ENCODE measurements at regions not wholly inside any gene's neighbourhood (a gene's known extent, or its start where the extent isn't known, plus 50 kb on each side); places are given as distances from the start of the nearest gene placed in this dataset.
"Not testable (repeated sequence)": the region's sequence is repeated elsewhere in the genome, so short reads cannot be mapped to it uniquely, and the experiment has no call there.

DNA sequence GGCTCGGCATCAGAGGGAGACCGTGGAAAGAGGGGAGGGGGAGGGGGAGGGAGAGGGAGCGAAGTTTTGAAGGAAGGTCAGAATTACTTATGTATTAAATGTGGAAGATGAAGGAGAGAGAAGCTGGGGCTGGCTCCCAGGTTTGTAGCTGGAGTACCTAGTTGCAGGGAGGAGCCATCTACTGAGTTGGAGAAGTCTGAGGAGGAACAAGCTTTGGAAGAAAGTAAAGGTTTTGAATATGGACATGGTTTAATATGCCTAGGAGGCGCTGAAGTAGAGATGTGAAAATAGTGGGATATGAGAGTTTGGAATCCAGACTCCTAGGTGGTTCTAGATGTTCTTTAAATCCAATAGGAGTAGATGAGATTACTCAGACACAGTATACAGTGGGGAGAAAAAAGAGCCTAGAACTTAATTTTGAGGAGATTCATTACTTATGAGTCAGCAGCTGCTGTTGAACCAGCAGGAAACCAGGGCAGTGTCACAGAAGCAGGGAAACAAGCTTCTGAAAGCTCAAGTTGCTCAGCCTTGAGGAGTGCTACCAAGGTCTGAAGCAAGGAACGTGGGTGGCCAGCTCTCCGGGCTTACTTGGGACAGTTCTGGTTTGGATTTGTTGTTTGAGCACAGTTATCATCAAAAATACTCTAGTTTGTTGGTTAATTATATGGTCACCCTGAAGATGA lies 149.3 kb downstream of the UTRN start:
- no peaks in the 10 kb centered on the region for H3K4me1 ChIP-seq
- H3K36me3 ChIP-seq, result no peaks in the 10 kb centered on the region
- intact Hi-C loops (cut with DNase I; ENCODE audit: low total_unique reads), result no loop called here
- H3K9me3 ChIP-seq, result no peaks in the 10 kb centered on the region
- H3K27ac ChIP-seq, result no peak overlapping the region
- TF ChIP-seq, protein P1, sequence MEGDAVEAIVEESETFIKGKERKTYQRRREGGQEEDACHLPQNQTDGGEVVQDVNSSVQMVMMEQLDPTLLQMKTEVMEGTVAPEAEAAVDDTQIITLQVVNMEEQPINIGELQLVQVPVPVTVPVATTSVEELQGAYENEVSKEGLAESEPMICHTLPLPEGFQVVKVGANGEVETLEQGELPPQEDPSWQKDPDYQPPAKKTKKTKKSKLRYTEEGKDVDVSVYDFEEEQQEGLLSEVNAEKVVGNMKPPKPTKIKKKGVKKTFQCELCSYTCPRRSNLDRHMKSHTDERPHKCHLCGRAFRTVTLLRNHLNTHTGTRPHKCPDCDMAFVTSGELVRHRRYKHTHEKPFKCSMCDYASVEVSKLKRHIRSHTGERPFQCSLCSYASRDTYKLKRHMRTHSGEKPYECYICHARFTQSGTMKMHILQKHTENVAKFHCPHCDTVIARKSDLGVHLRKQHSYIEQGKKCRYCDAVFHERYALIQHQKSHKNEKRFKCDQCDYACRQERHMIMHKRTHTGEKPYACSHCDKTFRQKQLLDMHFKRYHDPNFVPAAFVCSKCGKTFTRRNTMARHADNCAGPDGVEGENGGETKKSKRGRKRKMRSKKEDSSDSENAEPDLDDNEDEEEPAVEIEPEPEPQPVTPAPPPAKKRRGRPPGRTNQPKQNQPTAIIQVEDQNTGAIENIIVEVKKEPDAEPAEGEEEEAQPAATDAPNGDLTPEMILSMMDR (IDR thresholded peaks at IDR 0.05), result no peak
- no peak for TF ChIP-seq POLR2A (IDR thresholded peaks at IDR 0.05)
- no peaks in the 10 kb centered on the region for H3K27me3 ChIP-seq
- no peak for DNase-seq
- no peak overlapping the region for H3K4me3 ChIP-seq

DNA sequence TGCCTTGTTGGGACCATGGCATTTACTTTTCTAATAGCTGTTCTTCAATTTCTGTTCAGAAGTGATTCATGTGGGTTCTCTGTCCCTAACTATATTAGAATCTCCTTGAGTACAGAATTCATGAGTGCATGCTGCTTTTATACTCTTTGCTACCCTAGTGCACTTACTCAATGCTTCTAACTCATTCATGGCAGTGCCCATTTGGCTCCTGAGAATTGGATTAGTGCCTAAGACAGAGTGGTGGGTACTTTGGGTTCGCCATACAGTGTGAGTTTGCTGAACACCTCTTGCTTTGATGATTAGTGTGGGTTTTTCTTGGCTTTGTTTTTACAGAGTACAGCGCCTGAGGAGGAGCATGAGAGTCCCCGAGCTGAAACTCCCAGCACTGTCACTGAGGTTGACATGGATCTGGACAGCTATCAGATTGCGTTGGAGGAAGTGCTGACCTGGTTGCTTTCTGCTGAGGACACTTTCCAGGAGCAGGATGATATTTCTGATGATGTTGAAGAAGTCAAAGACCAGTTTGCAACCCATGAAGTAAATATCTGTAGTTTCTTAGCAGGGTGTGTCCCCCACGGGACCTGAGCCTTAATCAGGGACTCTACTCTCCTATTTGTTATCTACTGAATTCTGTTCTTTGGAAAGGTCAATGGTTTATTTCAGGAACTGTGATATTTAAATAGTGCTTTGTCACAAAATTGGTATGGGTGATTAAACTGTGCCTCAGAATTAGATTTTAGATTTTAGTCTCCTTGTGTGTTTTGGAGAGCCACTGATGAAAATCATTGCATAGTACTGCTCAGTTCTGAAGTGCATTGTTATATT lies 150.7 kb downstream of the UTRN start:
- TF ChIP-seq, protein P1 (IDR thresholded peaks at IDR 0.05), result no peak
- TF ChIP-seq POLR2A (IDR thresholded peaks at IDR 0.05), result no peak
- Histone ChIP-seq H3K4me3 (no peak overlapping the region), H3K27me3 (no peaks in the 10 kb centered on the region), H3K27ac (no peak overlapping the region), H3K9me3 (no peaks in the 10 kb centered on the region), H3K4me1 (no peaks in the 10 kb centered on the region), H3K36me3 (no peaks in the 10 kb centered on the region)
- no peak for DNase-seq
- intact Hi-C loops (cut with DNase I; ENCODE audit: low total_unique reads), result no loop called here

DNA sequence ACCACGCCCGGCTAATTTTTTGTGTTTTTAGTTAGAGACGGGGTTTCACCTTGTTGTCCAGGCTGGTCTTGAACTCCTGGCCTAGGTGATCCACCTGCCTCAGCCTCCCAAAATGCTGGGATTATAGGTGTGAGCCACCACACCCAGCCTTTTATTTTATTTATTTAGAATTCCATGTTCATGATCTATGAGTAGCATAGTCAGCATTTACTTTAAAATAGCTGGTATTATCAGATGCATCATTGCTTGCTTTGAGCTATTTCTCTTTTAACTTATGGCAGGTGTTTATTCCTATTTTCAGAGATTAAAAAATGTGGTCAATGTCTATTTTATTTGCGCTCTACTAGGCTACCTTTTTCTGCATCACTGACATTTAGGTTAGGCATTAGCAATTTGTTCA lies 152.0 kb downstream of the UTRN start:
- H3K9me3 ChIP-seq, result no peaks in the 10 kb centered on the region
- intact Hi-C loops (cut with DNase I; ENCODE audit: low total_unique reads), result no loop called here
- no peak for DNase-seq
- H3K27me3 ChIP-seq, result no peaks in the 10 kb centered on the region
- no peaks in the 10 kb centered on the region for H3K4me1 ChIP-seq
- TF ChIP-seq, protein P1 (IDR thresholded peaks at IDR 0.05), result no peak
- no peak for TF ChIP-seq POLR2A (IDR thresholded peaks at IDR 0.05)
- no peak overlapping the region for H3K4me3 ChIP-seq
- no peak overlapping the region for H3K27ac ChIP-seq
- no peaks in the 10 kb centered on the region for H3K36me3 ChIP-seq

DNA sequence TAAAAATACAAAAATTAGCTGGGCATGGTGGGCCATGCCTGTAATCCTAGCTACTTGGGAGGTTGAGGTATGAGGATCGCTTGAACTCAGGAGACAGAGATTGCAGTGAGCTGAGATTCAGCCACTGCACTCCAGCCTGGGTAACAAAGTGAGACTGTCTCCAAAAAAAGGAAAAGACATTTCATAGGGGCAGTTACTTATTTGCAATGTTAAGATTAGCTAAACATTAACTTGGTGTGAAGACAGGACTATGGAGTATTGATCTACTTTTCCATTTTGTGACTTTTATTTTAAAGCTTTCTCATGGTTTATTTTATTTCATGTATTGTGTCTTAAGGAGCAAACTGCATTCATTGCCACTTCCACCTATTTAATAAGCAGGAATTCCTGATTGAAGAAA lies 153.0 kb downstream of the UTRN start:
- TF ChIP-seq, protein P1 (IDR thresholded peaks at IDR 0.05), result no peak
- no peak for TF ChIP-seq POLR2A (IDR thresholded peaks at IDR 0.05)
- Histone ChIP-seq H3K27me3 (no peaks in the 10 kb centered on the region), H3K4me3 (no peak overlapping the region), H3K27ac (no peak overlapping the region), H3K4me1 (no peaks in the 10 kb centered on the region), H3K9me3 (no peaks in the 10 kb centered on the region), H3K36me3 (no peaks in the 10 kb centered on the region)
- DNase-seq, result no peak
- intact Hi-C loops (cut with DNase I; ENCODE audit: low total_unique reads), result no loop called here

DNA sequence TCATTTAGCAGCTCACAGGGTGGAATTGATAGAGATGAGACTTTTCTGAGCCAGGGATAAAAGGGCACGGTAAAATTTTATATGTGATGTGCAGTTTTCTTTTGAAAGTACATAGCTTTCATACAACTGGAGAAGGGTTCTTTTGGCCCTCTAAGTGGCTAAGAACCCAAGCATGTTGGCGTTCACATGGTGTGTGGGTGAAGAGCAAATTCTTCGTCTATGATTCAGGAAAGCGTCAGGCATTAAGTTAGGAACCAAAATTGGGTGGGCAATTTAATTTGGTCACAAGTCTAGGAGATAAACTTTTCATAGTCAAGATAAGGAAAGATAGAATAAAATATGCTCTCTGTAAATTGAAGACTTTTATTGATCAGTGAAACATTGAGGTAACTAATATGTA lies 153.9 kb downstream of the UTRN start:
- H3K27ac ChIP-seq, result no peak overlapping the region
- intact Hi-C loops (cut with DNase I; ENCODE audit: low total_unique reads), result no loop called here
- TF ChIP-seq, protein P1 (IDR thresholded peaks at IDR 0.05), result no peak
- TF ChIP-seq POLR2A (IDR thresholded peaks at IDR 0.05), result no peak
- H3K4me1 ChIP-seq, result no peaks in the 10 kb centered on the region
- H3K4me3 ChIP-seq, result no peak overlapping the region
- H3K27me3 ChIP-seq, result no peaks in the 10 kb centered on the region
- no peak for DNase-seq
- H3K9me3 ChIP-seq, result no peaks in the 10 kb centered on the region
- no peaks in the 10 kb centered on the region for H3K36me3 ChIP-seq

DNA sequence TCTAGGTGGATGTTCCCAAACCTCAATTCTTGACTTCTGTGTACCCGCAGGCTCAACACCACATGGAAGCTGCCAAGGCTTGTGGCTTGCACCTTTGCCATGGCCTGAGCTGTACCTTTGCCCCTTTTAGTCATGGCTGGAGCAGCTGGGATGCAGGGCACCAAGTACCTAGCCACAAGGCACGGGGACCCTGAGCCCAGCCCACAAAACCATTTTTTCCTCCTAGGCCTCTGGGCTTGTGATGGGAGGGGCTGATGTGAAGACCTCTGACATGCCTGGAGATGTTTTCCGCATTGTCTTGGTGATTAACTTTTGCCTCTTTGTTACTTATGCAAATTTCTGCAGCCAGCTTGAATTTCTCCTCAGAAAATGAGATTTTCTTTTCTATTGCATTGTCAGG lies 156.7 kb downstream of the UTRN start:
- H3K4me1 ChIP-seq; H3K4me3 ChIP-seq; H3K27me3 ChIP-seq; H3K27ac ChIP-seq; intact Hi-C loops (cut with DNase I; ENCODE audit: low total_unique reads); H3K36me3 ChIP-seq; DNase-seq; H3K9me3 ChIP-seq: not testable (repeated sequence)
